ENCODE measurements at regions not wholly inside any gene's neighbourhood (a gene's known extent, or its start where the extent isn't known, plus 50 kb on each side); places are given as distances from the start of the nearest gene placed in this dataset.

DNA sequence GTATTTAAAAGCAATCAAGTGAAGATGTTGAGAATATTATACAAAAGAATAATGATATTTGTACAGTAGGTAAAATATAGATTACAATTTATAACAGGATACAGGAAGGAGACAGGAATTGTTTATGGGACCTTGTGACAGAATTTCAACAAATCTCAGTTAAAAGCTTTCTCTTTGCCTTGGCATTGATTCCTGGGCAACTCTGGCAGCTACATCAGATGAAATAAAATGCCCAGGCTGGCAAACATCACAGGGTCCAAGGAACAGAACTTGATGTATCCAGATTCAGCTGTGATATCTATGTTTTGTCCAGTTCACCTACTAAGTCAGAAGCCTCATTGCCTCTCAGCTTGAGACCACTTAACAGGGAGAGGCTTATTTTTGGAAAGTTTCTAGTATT is 473.1 kb downstream of the MCTP2 start:
- no peak overlapping the region for H3K27ac ChIP-seq (replicated peaks)
- DNase-seq = no peak
- intact Hi-C loops (cut with micrococcal nuclease) = no loop called here
- H3K27me3 ChIP-seq (ENCODE audit: low read depth) = no peaks in the 10 kb centered on the region
- TF ChIP-seq, protein P1, sequence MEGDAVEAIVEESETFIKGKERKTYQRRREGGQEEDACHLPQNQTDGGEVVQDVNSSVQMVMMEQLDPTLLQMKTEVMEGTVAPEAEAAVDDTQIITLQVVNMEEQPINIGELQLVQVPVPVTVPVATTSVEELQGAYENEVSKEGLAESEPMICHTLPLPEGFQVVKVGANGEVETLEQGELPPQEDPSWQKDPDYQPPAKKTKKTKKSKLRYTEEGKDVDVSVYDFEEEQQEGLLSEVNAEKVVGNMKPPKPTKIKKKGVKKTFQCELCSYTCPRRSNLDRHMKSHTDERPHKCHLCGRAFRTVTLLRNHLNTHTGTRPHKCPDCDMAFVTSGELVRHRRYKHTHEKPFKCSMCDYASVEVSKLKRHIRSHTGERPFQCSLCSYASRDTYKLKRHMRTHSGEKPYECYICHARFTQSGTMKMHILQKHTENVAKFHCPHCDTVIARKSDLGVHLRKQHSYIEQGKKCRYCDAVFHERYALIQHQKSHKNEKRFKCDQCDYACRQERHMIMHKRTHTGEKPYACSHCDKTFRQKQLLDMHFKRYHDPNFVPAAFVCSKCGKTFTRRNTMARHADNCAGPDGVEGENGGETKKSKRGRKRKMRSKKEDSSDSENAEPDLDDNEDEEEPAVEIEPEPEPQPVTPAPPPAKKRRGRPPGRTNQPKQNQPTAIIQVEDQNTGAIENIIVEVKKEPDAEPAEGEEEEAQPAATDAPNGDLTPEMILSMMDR (IDR thresholded peaks at IDR 0.05; ENCODE audit: borderline replicate concordance) = no peak
- no peak overlapping the region for H3K4me3 ChIP-seq
- no peaks in the 10 kb centered on the region for H3K4me1 ChIP-seq
- no peaks in the 10 kb centered on the region for H3K36me3 ChIP-seq
- H3K9me3 ChIP-seq (replicated peaks) = peaks cover 5% of the 10 kb centered on the region

DNA sequence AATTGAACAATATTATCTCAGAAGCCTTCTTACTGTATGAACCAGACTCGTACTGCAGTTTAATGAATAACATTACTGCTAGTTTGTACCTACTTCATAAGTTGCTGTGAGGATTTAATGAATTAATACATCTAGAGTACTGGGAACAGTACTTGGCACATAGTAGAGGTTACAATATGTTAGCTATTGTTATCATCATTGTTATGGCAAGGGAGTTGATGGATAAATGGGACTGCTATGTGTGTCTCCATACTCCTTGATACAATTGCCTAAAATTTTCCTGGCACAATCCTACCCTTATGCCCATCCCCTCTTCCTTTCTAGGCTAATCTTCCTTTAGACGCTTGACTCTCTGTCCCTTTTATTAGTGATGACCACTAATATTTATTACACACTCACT is 473.6 kb downstream of the MCTP2 start:
- no peaks in the 10 kb centered on the region for H3K36me3 ChIP-seq
- no peak overlapping the region for H3K27ac ChIP-seq (replicated peaks)
- TF ChIP-seq, protein P1 (IDR thresholded peaks at IDR 0.05; ENCODE audit: borderline replicate concordance) = no peak
- H3K27me3 ChIP-seq (ENCODE audit: low read depth) = no peaks in the 10 kb centered on the region
- H3K9me3 ChIP-seq (replicated peaks) = peaks cover 5% of the 10 kb centered on the region
- H3K4me3 ChIP-seq = no peak overlapping the region
- intact Hi-C loops (cut with micrococcal nuclease) = no loop called here
- DNase-seq = no peak
- H3K4me1 ChIP-seq = no peaks in the 10 kb centered on the region

DNA sequence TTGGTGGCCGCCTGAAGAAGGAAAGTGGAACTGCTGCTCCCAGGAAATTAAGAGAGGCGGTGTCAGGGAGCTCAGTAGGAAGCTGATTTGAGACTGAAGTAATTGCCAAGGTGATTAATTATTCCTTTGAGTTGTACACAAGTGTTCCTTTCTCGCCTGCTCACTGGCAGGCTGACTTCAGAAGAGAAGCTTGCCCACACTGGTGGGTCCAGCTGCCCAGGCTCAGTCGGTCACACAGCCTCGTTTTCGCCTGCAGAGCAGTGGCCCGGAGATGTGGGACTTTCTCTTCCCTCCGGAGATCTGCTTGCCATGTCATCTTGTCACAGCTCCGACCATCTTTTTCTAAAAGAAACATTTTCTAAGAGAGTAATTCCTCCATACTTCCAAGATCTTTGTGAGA is 478.0 kb downstream of the MCTP2 start:
- Histone ChIP-seq H3K27me3 (ENCODE audit: low read depth) (no peaks in the 10 kb centered on the region), H3K27ac (replicated peaks) (no peak overlapping the region), H3K9me3 (replicated peaks) (peaks cover 5% of the 10 kb centered on the region), H3K4me1 (no peaks in the 10 kb centered on the region), H3K36me3 (no peaks in the 10 kb centered on the region), H3K4me3 (no peak overlapping the region)
- TF ChIP-seq, protein P1 (IDR thresholded peaks at IDR 0.05; ENCODE audit: borderline replicate concordance) = no peak
- no peak for DNase-seq
- intact Hi-C loops (cut with micrococcal nuclease) = no loop called here

DNA sequence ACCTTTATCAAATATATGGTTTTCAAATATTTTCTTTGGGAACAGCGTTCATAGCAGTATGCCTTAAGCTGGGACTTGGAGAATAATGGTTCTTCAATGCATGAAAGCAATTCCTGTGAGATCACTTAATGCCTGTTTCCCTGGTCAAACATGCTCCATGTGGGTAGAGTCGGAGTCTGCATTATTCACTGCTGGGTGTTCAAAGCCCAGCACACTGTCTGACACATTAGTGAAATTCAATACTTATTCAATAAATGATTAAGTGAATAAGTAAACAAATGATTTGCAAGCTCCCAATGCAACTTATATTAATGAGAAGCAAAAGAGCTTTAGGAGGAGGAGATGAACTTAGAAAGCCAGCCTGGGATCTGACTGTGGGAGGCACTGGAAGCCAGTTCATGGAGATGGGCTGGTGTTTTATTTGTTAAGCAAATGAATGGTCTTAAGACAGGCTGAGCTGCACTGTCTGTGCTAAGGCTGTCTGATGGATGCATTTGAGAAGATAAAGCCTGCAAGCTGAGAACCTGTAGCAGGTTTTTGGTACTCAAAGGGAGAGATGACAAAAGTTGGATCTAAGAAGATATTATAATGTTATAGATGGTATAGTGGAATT is 490.8 kb downstream of the MCTP2 start:
- intact Hi-C loops (cut with micrococcal nuclease) = no loop called here
- TF ChIP-seq, protein P1 (IDR thresholded peaks at IDR 0.05; ENCODE audit: borderline replicate concordance) = no peak
- H3K27me3 ChIP-seq (ENCODE audit: low read depth) = peaks cover 16% of the 10 kb centered on the region

DNA sequence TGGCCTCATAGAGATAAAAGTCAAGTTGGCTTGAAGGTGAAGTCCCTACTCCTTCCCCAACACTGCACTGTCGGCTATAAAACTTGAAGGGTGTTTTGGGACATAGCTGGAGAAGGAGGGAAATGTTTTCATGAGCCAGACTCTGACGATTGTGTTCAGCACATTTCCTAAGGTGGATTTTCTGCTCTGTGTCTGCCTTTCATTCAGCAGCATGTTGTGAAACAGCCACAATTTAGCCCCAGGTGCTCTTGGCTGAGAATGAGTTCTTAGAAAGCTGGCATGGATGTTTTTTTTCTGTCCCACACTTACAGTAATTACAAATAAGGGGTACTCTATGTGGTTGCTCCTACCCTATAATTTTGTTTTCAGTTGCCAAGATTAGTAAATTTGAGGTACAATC is 492.4 kb downstream of the MCTP2 start:
- DNase-seq = no peak
- peaks cover 16% of the 10 kb centered on the region for H3K27me3 ChIP-seq (ENCODE audit: low read depth)
- H3K4me3 ChIP-seq = no peak overlapping the region
- H3K36me3 ChIP-seq = no peaks in the 10 kb centered on the region
- TF ChIP-seq, protein P1 (IDR thresholded peaks at IDR 0.05; ENCODE audit: borderline replicate concordance) = no peak
- intact Hi-C loops (cut with micrococcal nuclease) = no loop called here
- no peaks in the 10 kb centered on the region for H3K9me3 ChIP-seq (replicated peaks)
- no peak overlapping the region for H3K27ac ChIP-seq (replicated peaks)
- no peaks in the 10 kb centered on the region for H3K4me1 ChIP-seq

More for the DNA sequence above, 490.8 kb downstream of the MCTP2 start:
- no peak overlapping the region for H3K4me3 ChIP-seq
- no peaks in the 10 kb centered on the region for H3K9me3 ChIP-seq (replicated peaks)
- no peak overlapping the region for H3K27ac ChIP-seq (replicated peaks)
- no peaks in the 10 kb centered on the region for H3K36me3 ChIP-seq
- no peaks in the 10 kb centered on the region for H3K4me1 ChIP-seq
- DNase-seq = no peak

Measured in left ventricle myocardium inferior (tissue), 1 donor.